SU-DHL-6 (cell line): ENCODE measurements at regions not wholly inside any gene's neighbourhood (a gene's known extent, or its start where the extent isn't known, plus 50 kb on each side); places are given as distances from the start of the nearest gene placed in this dataset.

ENCODE experiments used
- H2AFZ ChIP-seq: fragments of 200-600 bp; sonication (generic); 2 replicates; pipeline ENCODE4 v1.6.1; 2014; ENCODE audit warnings: low read depth, mild to moderate bottlenecking, moderate library complexity, mixed read lengths, antibody characterized with exemption, low read length; ENCODE audit not compliant: severe bottlenecking
- H3F3A ChIP-seq: fragments of 200-600 bp; shearing (Covaris generic); 2 replicates; pipeline ENCODE4 v1.6.0; 2016; ENCODE audit warnings: antibody characterized with exemption, mild to moderate bottlenecking; ENCODE audit not compliant: insufficient read depth
- H3K27ac ChIP-seq: fragments of 200-600 bp; sonication (generic); 2 replicates; pipeline ENCODE4 v1.5.1; 2016; ENCODE audit warnings: low read depth, mild to moderate bottlenecking, low read length, moderate library complexity, mixed read lengths
- H3K27me3 ChIP-seq: fragments of 200-600 bp; sonication (generic), shearing (Covaris generic); 2 replicates; pipeline ENCODE4 v1.6.0; 2014; ENCODE audit warnings: mild to moderate bottlenecking, low read length
- H3K36me3 ChIP-seq: fragments of 200-600 bp; sonication (generic); 2 replicates; pipeline ENCODE4 v1.6.1; 2014; ENCODE audit warnings: mild to moderate bottlenecking, low read length, mixed read lengths
- H3K4me2 ChIP-seq: fragments of 300-600, 200-600 bp; shearing (Covaris generic), sonication (generic); 2 replicates; pipeline ENCODE4 v1.6.0; 2014; ENCODE audit warnings: low read length, low read depth, mild to moderate bottlenecking; ENCODE audit not compliant: poor library complexity, severe bottlenecking
- H3K4me3 ChIP-seq: fragments of 200-600 bp; sonication (generic); 2 replicates; pipeline ENCODE4 v1.5.1; 2014; ENCODE audit warnings: antibody characterized with exemption, low read length, mild to moderate bottlenecking, mixed read lengths; ENCODE audit not compliant: insufficient read depth, poor library complexity, severe bottlenecking
- H3K79me2 ChIP-seq: fragments of 200-600 bp; sonication (generic); 2 replicates; pipeline ENCODE4 v1.6.1; 2014; ENCODE audit warnings: mild to moderate bottlenecking, low read length, moderate library complexity; ENCODE audit not compliant: insufficient read depth
- H3K9ac ChIP-seq: fragments of 200-600 bp; sonication (generic); 2 replicates; pipeline ENCODE4 v1.7.0; 2014; ENCODE audit warnings: mild to moderate bottlenecking, low read length
- H3K9me2 ChIP-seq: fragments of 200-600 bp; sonication (generic); replicated peaks from 2 replicates; pipeline ENCODE4 v1.6.1; 2014; ENCODE audit warnings: low read length; ENCODE audit not compliant: insufficient read depth
- H3K9me3 ChIP-seq: fragments of 200-600 bp; sonication (generic); 2 replicates; pipeline ENCODE4 v1.6.1; 2014; ENCODE audit warnings: low read length, mixed read lengths; ENCODE audit not compliant: insufficient read depth
- H4K20me1 ChIP-seq: fragments of 200-600 bp; sonication (generic); 2 replicates; pipeline ENCODE4 v1.6.1; 2014; ENCODE audit warnings: low read depth, mild to moderate bottlenecking, antibody characterized with exemption, low read length, moderate library complexity, mixed read lengths
- CTCF ChIP-seq: fragments of 200-600 bp; sonication (generic); IDR thresholded peaks from one replicate; pipeline ENCODE4 v1.5.1; 2017; ENCODE audit warnings: antibody characterized with exemption, mild to moderate bottlenecking, low read length, moderate library complexity; ENCODE audit not compliant: insufficient read depth, poor library complexity, severe bottlenecking
- EZH2phosphoT487 ChIP-seq: fragments of 200-600 bp; sonication (generic), shearing (Covaris generic); conservative IDR thresholded peaks from 2 replicates; pipeline ENCODE4 v1.6.1; 2018; ENCODE audit warnings: mild to moderate bottlenecking, antibody characterized with exemption, low read length, moderate library complexity, mixed read lengths

- no peak overlapping the region for H3K4me3 ChIP-seq
- TF ChIP-seq CTCF (no peak), EZH2phosphoT487 (no peak)
- H3K9me3 ChIP-seq, result no peaks in the 10 kb centered on the region
- no peak overlapping the region for H3K9ac ChIP-seq
- H3K9me2 ChIP-seq, result no peaks in the 10 kb centered on the region
- H3K4me2 ChIP-seq, result no peak overlapping the region
- no peaks in the 10 kb centered on the region for H3K36me3 ChIP-seq
- no peaks in the 10 kb centered on the region for H3K79me2 ChIP-seq
- H3K27me3 ChIP-seq, result no peaks in the 10 kb centered on the region
- no peak overlapping the region for H2AFZ ChIP-seq
- H3F3A ChIP-seq, result no peaks in the 10 kb centered on the region
- H3K27ac ChIP-seq, result no peak overlapping the region
- no peaks in the 10 kb centered on the region for H4K20me1 ChIP-seq
Measured at GRCh38 chr10:59020502-59020901, 155.9 kb upstream of the PHYHIPL start.

- H2AFZ ChIP-seq, result peak overlapping the region; percentile 17
- TF ChIP-seq EZH2phosphoT487, result no peak
- TF ChIP-seq CTCF, result no peak
- H3K9me3 ChIP-seq, result no peaks in the 10 kb centered on the region
- H3K4me2 ChIP-seq, result peak overlapping the region; percentile 21
- H3K4me3 ChIP-seq, result no peak overlapping the region
- no peak overlapping the region for H3K9ac ChIP-seq
- no peaks in the 10 kb centered on the region for H3K27me3 ChIP-seq
- no peaks in the 10 kb centered on the region for H3K9me2 ChIP-seq
- H4K20me1 ChIP-seq, result no peaks in the 10 kb centered on the region
- H3K36me3 ChIP-seq, result no peaks in the 10 kb centered on the region
- H3K79me2 ChIP-seq, result no peaks in the 10 kb centered on the region
- H3K27ac ChIP-seq, result no peak overlapping the region
- H3F3A ChIP-seq, result 0 out of 2 replicates have a peak, but pooled peaks cover 5% of the 10 kb centered on the region
Measured at GRCh38 chr10:59025981-59026765, 150.3 kb upstream of the PHYHIPL start.

- TF ChIP-seq EZH2phosphoT487 (no peak), CTCF (no peak)
- 0 out of 2 replicates have a peak, but pooled peaks cover 5% of the 10 kb centered on the region for H3F3A ChIP-seq
Measured at GRCh38 chr10:59027975-59028655, 148.3 kb upstream of the PHYHIPL start.

More at GRCh38 chr10:59027975-59028655, 148.3 kb upstream of the PHYHIPL start:
- Histone ChIP-seq H3K4me2 (no peak overlapping the region), H3K9ac (no peak overlapping the region), H4K20me1 (no peaks in the 10 kb centered on the region), H3K27ac (no peak overlapping the region), H3K27me3 (no peaks in the 10 kb centered on the region), H3K9me3 (no peaks in the 10 kb centered on the region), H3K4me3 (no peak overlapping the region), H3K9me2 (no peaks in the 10 kb centered on the region), H3K79me2 (no peaks in the 10 kb centered on the region), H3K36me3 (no peaks in the 10 kb centered on the region), H2AFZ (no peak overlapping the region)
